Bronchial epithelial cell (primary cell): ENCODE measurements at regions not wholly inside any gene's neighbourhood (a gene's known extent, or its start where the extent isn't known, plus 50 kb on each side); places are given as distances from the start of the nearest gene placed in this dataset.
A peak's percentile ranks its signal among the peaks of the same experiment; 100 is the strongest.

Source experiments
- DNase-seq: peaks from one replicate; pipeline ENCODE4 v3.0.0-alpha.2; 2010; ENCODE audit warnings: low read depth
- FAIRE-seq: peaks from 2 replicates; lab custom pipeline; 2011; peaks lifted over from hg19 to GRCh38; lab: Jason Lieb, UNC
- H3K27me3 ChIP-seq: 2 replicates; pipeline ENCODE4 v1.5.1; 2011; ENCODE audit warnings: low read length; ENCODE audit not compliant: control insufficient read depth, insufficient read depth
- H3K36me3 ChIP-seq: 2 replicates; pipeline ENCODE4 v1.5.1; 2011; ENCODE audit warnings: low read length; ENCODE audit not compliant: control insufficient read depth, insufficient read depth
- H3K4me3 ChIP-seq: 2 replicates; pipeline ENCODE4 v1.5.1; 2011; ENCODE audit warnings: mild to moderate bottlenecking, low read depth, low read length, control low read depth
- CTCF ChIP-seq: IDR thresholded peaks from 2 replicates; pipeline ENCODE4 v1.5.1; 2011; ENCODE audit warnings: mild to moderate bottlenecking, moderate library complexity, low read length, control low read depth, inconsistent platforms; ENCODE audit not compliant: insufficient read depth, severe bottlenecking

GRCh38 chr1:218171302-218171893, 113.7 kb upstream of the RRP15 start:
- peak; percentile 52 for TF ChIP-seq CTCF
- DNase-seq (peak; percentile 43), FAIRE-seq (no peak)
- Histone ChIP-seq H3K36me3 (no peaks in the 10 kb centered on the region), H3K27me3 (peaks cover 3% of the 10 kb centered on the region), H3K4me3 (no peak overlapping the region)

DNA sequence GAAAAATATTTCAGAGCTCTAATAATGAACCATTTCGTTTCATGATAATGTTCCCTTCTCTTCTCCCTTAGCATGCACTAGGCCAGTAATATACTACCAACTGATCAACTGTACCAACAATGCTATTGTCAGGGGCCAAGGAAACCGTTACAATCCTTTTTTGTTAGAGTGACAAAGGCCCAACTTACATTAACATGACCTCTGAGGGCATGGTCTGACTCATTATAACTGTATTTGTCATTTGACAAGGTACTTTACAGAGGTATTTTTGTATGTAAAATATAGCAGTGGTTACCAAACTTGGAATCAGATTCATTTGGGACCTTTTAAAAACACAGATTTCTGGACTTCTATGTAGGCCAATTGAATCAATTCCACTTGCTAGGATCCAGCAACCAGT, 102.6 kb upstream of the RRP15 start:
- H3K4me3 ChIP-seq, result no peak overlapping the region
- FAIRE-seq (no peak), DNase-seq (no peak)
- no peaks in the 10 kb centered on the region for H3K36me3 ChIP-seq
- no peak for TF ChIP-seq CTCF
- no peaks in the 10 kb centered on the region for H3K27me3 ChIP-seq

DNA sequence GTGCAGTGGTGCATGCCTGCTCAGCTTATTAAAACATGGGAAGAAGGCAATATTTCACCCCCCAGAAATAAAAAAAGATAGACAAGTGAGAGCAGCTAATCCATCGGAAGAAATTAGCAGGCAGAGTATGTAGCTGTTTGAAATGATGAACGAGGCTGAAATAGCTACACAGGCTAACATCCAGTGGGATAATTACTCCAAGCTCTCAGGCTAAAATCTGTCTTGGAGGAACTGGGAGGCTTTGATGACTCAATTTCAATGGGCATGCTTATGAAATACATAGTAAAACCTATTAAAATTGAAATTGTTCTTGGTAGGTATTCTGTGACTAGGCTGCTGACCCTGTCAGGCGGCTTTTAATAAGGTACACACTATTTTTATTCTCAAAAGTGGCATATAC, 84.1 kb upstream of the RRP15 start:
- no peaks in the 10 kb centered on the region for H3K36me3 ChIP-seq
- DNase-seq, result no peak
- TF ChIP-seq CTCF, result no peak

GRCh38 chr1:218201601-218202000, 83.5 kb upstream of the RRP15 start:
- no peaks in the 10 kb centered on the region for H3K27me3 ChIP-seq
- FAIRE-seq, result no peak
- H3K36me3 ChIP-seq, result no peaks in the 10 kb centered on the region
- no peak overlapping the region for H3K4me3 ChIP-seq
- DNase-seq, result no peak
- no peak for TF ChIP-seq CTCF

More for the DNA sequence above, 84.1 kb upstream of the RRP15 start:
- Histone ChIP-seq H3K27me3 (no peaks in the 10 kb centered on the region), H3K4me3 (no peak overlapping the region)
- no peak for FAIRE-seq

GRCh38 chr1:218205721-218206120, 79.4 kb upstream of the RRP15 start:
- Histone ChIP-seq H3K36me3 (no peaks in the 10 kb centered on the region), H3K4me3 (no peak overlapping the region), H3K27me3 (no peaks in the 10 kb centered on the region)
- FAIRE-seq (no peak), DNase-seq (no peak)
- TF ChIP-seq CTCF, result no peak

DNA sequence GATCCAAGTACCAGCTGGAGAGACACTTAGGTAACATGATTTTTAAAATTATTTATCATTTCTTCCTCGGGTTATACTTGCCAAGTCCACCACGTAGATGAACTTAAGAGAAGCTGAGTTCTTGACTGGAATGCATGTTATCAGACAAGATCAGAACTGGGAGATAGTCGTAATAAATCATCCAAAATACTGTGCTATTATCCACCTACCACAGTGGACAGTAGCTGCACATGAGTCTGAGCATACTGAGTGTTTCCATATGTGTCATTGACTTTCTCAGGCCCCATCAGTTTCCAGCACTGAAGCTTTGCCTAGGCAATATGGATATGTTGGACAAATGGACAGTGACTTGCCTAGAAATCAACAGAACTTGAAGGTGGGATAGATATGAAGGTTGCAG, 77.9 kb upstream of the RRP15 start:
- FAIRE-seq, result no peak
- TF ChIP-seq CTCF, result no peak
- H3K36me3 ChIP-seq, result no peaks in the 10 kb centered on the region
- H3K4me3 ChIP-seq, result no peak overlapping the region
- DNase-seq, result no peak
- no peaks in the 10 kb centered on the region for H3K27me3 ChIP-seq
